Common myeloid progenitor, CD34-positive (primary cell): ENCODE measurements at regions not wholly inside any gene's neighbourhood (a gene's known extent, or its start where the extent isn't known, plus 50 kb on each side); places are given as distances from the start of the nearest gene placed in this dataset.
"Not testable (repeated sequence)": the region's sequence is repeated elsewhere in the genome, so short reads cannot be mapped to it uniquely, and the experiment has no call there.

Experiments
- CTCF ChIA-PET: fragments of 350-600 bp; sonication (Branson Sonifier 250); formaldehyde crosslinking; loops from one replicate; lab custom pipeline; 2021; ENCODE audit warnings: antibody characterized with exemption; lab: Charles Lee
- POLR2A ChIA-PET: fragments of 350-600 bp; sonication (Branson Sonifier 250); formaldehyde crosslinking; loops from one replicate; lab custom pipeline; 2021; ENCODE audit warnings: antibody characterized with exemption; lab: Charles Lee
- DNase-seq, 3 donors: peaks; one replicate each; pipeline versions ENCODE4 v3.0.0 to v3.0.0-alpha.2; 2013
- H3K27ac ChIP-seq, 2 experiments: 1 replicate in 1 of 2; 2 replicates in 1 of 2; pipeline ENCODE4 v1.7.0; 2013; ENCODE audit warnings: inconsistent platforms in 2 of 2, low read length in 2 of 2, mild to moderate bottlenecking in 2 of 2, low read depth in 1 of 2, moderate library complexity in 1 of 2; ENCODE audit not compliant: severe bottlenecking in 2 of 2, insufficient read depth in 1 of 2, poor library complexity in 1 of 2
- H3K27me3 ChIP-seq, 5 experiments: replicated peaks in 2 of 5; 1 replicate in 3 of 5; 2 replicates in 2 of 5; pipeline versions ENCODE4 v1.6.1 to v1.7.0; 2013; ENCODE audit warnings: low read length in 4 of 5, mild to moderate bottlenecking in 2 of 5, moderate library complexity in 2 of 5, inconsistent platforms in 1 of 5; ENCODE audit not compliant: insufficient read depth in 5 of 5, control insufficient read depth in 4 of 5
- H3K36me3 ChIP-seq, 4 experiments: 1 replicate in 2 of 4; 2 replicates in 2 of 4; pipeline versions ENCODE4 v1.6.1 to v1.7.0; 2013; ENCODE audit warnings: low read length in 3 of 4, control low read depth in 1 of 4, mild to moderate bottlenecking in 1 of 4; ENCODE audit not compliant: control insufficient read depth in 4 of 4, insufficient read depth in 4 of 4
- H3K4me1 ChIP-seq, 4 experiments: 1 replicate in 3 of 4; 2 replicates in 1 of 4; pipeline versions ENCODE4 v1.6.1 to v1.7.1; 2013; ENCODE audit warnings: low read length in 3 of 4, mild to moderate bottlenecking in 3 of 4, control low read depth in 1 of 4, inconsistent platforms in 1 of 4, moderate library complexity in 1 of 4; ENCODE audit not compliant: control insufficient read depth in 4 of 4, insufficient read depth in 4 of 4; ENCODE audit errors: control extremely low read depth in 1 of 4
- H3K4me3 ChIP-seq, 7 experiments: 1 replicate in 4 of 7; 2 replicates in 3 of 7; pipeline versions ENCODE4 v1.5.1 to v1.7.0; 2013; ENCODE audit warnings: mild to moderate bottlenecking in 7 of 7, low read length in 6 of 7, moderate library complexity in 6 of 7, inconsistent platforms in 2 of 7, low read depth in 2 of 7, control low read depth in 1 of 7; ENCODE audit not compliant: insufficient read depth in 4 of 7, control insufficient read depth in 1 of 7; ENCODE audit errors: extremely low read depth in 1 of 7
- H3K9me3 ChIP-seq, 5 experiments: 1 replicate in 4 of 5; 2 replicates in 1 of 5; pipeline versions ENCODE4 v1.6.1 to v1.7.1; 2013; ENCODE audit warnings: low read length in 4 of 5, mild to moderate bottlenecking in 2 of 5, inconsistent platforms in 1 of 5, low read depth in 1 of 5, moderate library complexity in 1 of 5; ENCODE audit not compliant: control insufficient read depth in 4 of 5, insufficient read depth in 2 of 5; ENCODE audit errors: control extremely low read depth in 1 of 5
- WGBS: methylation state at CpG from one replicate; pipeline ENCODE4 v1.1.5; 2013; ENCODE audit not compliant: insufficient coverage; 5-methylcytosine and 5-hydroxymethylcytosine counted together

DNA sequence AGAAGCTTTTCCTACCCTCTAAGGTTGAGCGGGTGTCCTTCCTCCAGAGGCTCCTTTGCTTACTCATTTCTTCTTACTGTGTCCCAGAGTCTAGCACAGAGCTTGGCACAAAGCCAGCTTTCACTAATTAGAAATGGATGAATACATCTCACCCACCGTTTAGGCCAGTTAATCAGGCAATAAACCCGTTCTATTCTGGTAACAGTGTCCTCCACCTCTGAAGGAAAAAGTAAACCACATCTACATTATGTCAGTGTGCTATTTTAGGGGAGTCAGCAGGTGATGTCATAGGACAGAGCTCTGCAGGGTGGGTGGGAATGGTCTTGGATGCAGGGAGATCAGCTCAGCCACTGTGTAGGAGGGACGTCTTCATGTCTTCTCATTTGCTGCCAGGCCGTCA lies 109.2 kb downstream of the OSTF1 start:
- Histone ChIP-seq H3K4me1 (no peaks in the 10 kb centered on the region), H3K9me3 (no peaks in the 10 kb centered on the region), H3K36me3 (no peaks in the 10 kb centered on the region), H3K4me3 (no peak overlapping the region), H3K27ac (no peak overlapping the region), H3K27me3 (no peaks in the 10 kb centered on the region)
- DNase-seq = peak in 2 of 3 donors; percentile 36 to 39
- 22% methylated on average over 1 of the region's 5 CpGs for WGBS
- ChIA-PET POLR2A (interaction anchor here (0.7 kb wide), 1 partner anchor 36 kb away, joined by 3 read pairs; no protein-coding TSS in a partner anchor), CTCF (interaction anchor here (0.9 to 1.6 kb wide), 3 partner anchors 9 to 19 kb away, joined by 3 to 8 read pairs (median 3); no protein-coding TSS in a partner anchor)

DNA sequence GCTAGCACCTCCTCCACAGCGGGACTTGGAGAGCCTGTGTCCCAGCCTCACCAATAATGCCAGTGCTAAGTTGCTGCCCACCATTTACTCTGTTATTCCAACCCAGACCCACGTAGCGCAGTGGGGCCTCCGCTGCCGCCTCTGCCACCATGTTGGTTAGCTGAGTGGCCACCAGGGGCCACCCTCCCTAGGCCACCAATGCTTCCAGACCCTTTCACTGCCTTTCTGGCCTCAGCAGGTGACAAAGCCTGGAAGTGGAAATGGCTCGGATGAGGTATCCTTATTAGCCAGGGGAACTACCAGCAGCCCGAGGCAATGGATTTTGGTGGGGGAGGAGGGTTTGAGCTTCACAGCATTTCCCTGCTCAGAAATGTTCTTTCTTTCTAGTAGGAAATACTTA lies 110.1 kb downstream of the OSTF1 start:
- DNase-seq = no peak
- H3K36me3 ChIP-seq = no peaks in the 10 kb centered on the region
- ChIA-PET POLR2A (no interaction called here), CTCF (no interaction called here)
- no peaks in the 10 kb centered on the region for H3K9me3 ChIP-seq
- no peaks in the 10 kb centered on the region for H3K4me1 ChIP-seq
- WGBS = 100% methylated on average over 7 of the region's 7 CpGs
- no peak overlapping the region for H3K4me3 ChIP-seq
- H3K27me3 ChIP-seq = no peaks in the 10 kb centered on the region
- no peak overlapping the region for H3K27ac ChIP-seq

DNA sequence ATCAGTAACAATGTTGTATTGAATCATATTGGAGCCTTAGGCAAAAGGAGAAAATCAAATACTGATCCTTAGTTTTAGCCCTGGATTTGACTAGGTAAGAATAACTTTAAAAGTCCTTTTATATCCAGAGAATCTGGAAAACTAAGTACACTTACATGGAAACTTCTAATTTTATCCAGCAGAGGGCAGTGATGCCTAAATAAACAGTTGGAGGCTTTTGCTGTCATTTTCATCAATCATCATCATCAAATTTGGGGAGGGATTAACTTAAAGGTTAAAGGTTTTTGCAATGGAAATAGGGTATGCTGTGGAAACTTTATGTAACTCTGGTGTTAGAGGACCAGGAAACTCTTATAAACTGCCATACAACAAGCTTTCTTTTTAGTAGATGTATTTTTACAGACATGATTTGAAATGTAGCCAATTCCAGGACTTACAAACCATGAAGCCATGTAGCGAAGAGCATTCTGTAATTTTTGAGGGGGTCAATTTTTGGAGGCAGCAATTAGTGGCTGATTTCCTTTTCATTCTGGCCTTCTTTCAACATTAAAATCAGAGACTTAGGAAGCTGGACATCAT lies 112.7 kb downstream of the OSTF1 start:
- CTCF ChIA-PET = interaction anchor here (0.6 to 1.8 kb wide), 8 partner anchors 9 to 1183 kb away, joined by 3 to 6 read pairs (median 3); no protein-coding TSS in a partner anchor
- POLR2A ChIA-PET = no interaction called here
- WGBS = no CpG with 5 or more reads among the region's 1 CpG
- H3K36me3 ChIP-seq = no peaks in the 10 kb centered on the region
- peak; percentile 46 to 74 (median 68) for DNase-seq
- no peaks in the 10 kb centered on the region for H3K4me1 ChIP-seq
- H3K27me3 ChIP-seq = no peaks in the 10 kb centered on the region
- H3K27ac ChIP-seq = no peak overlapping the region
- no peak overlapping the region for H3K4me3 ChIP-seq
- no peaks in the 10 kb centered on the region for H3K9me3 ChIP-seq

DNA sequence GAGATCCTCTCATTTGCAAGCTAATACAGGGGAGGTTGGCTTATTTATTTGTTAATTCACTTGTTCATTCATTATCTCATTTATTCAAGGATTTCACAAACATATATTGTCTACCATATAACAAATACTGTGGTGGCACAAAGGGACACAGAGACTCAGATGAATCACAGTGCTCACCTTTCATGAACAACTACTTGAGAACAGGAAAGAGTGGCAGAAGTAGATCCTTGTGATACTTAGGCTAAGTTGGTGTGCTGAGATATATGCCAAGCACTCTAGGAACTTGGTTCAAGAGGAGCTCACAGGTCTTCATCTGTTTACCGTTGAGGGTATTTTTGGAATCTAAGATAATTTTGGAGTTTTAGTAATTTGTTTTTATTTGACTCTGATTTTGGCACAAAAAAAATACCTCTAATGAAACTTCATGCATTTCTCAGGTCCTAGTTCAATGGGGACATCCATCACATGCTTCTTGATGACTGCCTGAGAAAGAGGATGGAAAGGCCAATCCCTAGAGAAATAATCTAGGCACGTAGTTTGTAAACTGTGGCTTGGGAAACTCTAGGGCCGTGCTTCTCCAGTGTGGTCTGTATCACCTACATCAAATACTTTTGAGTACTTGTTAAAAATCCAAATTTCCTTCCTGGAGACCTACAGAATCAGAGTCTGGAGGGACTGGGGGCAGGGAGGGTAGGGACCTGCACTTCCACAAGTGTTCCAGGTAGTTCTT lies 113.3 kb downstream of the OSTF1 start:
- CTCF ChIA-PET = interaction anchor here (0.6 to 1.8 kb wide), 8 partner anchors 8 to 1183 kb away, joined by 3 to 6 read pairs (median 3); no protein-coding TSS in a partner anchor
- Histone ChIP-seq H3K27ac (no peak overlapping the region), H3K9me3 (no peaks in the 10 kb centered on the region), H3K36me3 (no peaks in the 10 kb centered on the region), H3K4me3 (no peak overlapping the region), H3K27me3 (no peaks in the 10 kb centered on the region), H3K4me1 (no peaks in the 10 kb centered on the region)
- POLR2A ChIA-PET = no interaction called here
- no peak for DNase-seq
- WGBS = 90% methylated on average over 2 of the region's 3 CpGs

DNA sequence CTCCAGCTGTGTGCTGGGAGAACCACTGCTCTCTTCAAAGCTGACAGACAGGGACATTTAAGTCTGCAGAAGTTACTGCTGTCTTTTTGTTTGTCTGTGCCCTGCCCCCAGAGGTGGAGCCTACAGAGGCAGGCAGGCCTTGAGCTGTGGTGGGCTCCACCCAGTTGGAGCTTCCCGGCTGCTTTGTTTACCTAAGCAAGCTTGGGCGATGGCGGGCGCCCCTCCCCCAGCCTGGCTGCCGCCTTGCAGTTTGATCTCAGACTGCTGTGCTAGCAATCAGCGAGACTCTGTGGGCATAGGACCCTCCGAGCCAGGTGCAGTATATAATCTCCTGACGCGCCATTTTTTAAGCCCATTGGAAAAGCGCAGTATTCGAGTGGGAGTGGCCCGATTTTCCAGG lies 119.7 kb downstream of the OSTF1 start:
- H3K27ac ChIP-seq, H3K36me3 ChIP-seq, CTCF ChIA-PET, DNase-seq, H3K4me1 ChIP-seq, H3K4me3 ChIP-seq, POLR2A ChIA-PET, H3K27me3 ChIP-seq, H3K9me3 ChIP-seq: not testable (repeated sequence)
- WGBS = 100% methylated on average over 2 of the region's 12 CpGs

DNA sequence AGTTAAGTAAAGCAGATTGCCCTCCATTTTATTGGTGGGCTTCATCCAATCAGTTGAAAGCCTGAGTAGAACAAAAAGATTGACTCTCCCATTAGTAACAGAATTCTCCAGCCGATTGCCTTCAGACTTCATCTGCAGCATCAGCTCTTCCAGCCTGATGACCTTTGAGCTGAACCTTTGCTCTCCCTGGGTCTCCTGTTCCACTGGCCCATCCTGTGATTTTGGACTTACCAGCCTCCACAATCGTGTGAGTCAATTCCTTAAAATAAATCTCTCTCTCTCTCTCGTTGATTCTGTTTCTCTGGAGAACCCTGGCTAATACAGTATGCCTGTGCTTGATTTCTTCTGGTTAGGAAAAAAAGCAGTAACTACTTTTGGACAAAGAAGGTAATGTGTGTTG lies 121.9 kb downstream of the OSTF1 start:
- Histone ChIP-seq H3K27ac (no peak overlapping the region), H3K4me1 (no peaks in the 10 kb centered on the region), H3K4me3 (no peak overlapping the region), H3K36me3 (no peaks in the 10 kb centered on the region), H3K27me3 (peaks cover 0 to 2% (median 0%) of the 10 kb centered on the region in 5 experiments), H3K9me3 (no peaks in the 10 kb centered on the region)
- DNase-seq = no peak
- ChIA-PET POLR2A (no interaction called here), CTCF (interaction anchor here (1.2 to 1.3 kb wide), 2 partner anchors 9 kb away, joined by 5 to 6 read pairs; no protein-coding TSS in a partner anchor)
- WGBS = 60% methylated on average over 2 of the region's 3 CpGs

DNA sequence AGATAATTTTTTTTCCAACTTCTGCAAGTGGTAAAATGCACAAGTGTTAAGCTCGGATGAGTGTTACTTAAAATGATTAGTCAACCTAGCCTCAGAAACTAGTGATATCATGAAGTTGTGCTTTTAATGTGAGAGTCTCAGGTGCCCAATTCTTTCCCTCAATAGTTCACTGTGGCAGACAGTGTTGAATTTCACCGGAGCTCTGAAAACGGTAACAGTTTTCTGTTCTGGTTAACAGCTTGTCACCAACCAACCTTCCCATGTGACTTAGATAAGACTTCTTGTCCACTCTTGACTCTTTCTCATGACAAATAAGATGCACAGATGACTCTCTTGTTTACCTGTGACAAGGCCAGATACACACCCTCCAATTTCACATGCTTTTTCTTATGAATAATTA lies 125.5 kb downstream of the OSTF1 start:
- POLR2A ChIA-PET = no interaction called here
- H3K4me3 ChIP-seq = no peak overlapping the region
- WGBS = 100% methylated on average over 3 of the region's 3 CpGs

More for the DNA sequence above, 125.5 kb downstream of the OSTF1 start:
- Histone ChIP-seq H3K27ac (no peak overlapping the region), H3K27me3 (peaks cover 0 to 2% (median 0%) of the 10 kb centered on the region in 5 experiments), H3K9me3 (no peaks in the 10 kb centered on the region), H3K4me1 (no peaks in the 10 kb centered on the region), H3K36me3 (no peaks in the 10 kb centered on the region)
- no peak for DNase-seq
- CTCF ChIA-PET = no interaction called here
